HepG2 (cell line): ENCODE measurements at regions not wholly inside any gene's neighbourhood (a gene's known extent, or its start where the extent isn't known, plus 50 kb on each side); places are given as distances from the start of the nearest gene placed in this dataset.

Experiments
- ATAC-seq: fragments of 200-7000 bp; cut with Tn5 transposase; 3 replicates; pipeline ENCODE4 v1.9.1; 2020; ENCODE audit warnings: mild to moderate bottlenecking, moderate library complexity
- BruUV-seq: library from RNA; stranded (reverse); fragments of 400-500 nt; replicated peaks from 2 replicates; lab custom pipeline; 2021; lab: Mats Ljungman, UMichigan
- CTCF ChIA-PET: fragments of 300-600 bp; formaldehyde crosslinking; extraction: SDS; loops from one replicate; lab custom pipeline; 2021; ENCODE audit warnings: low total read pairs, inconsistent platforms, low intra/inter-chr PET ratio; lab: Yijun Ruan, JAX
- POLR2A ChIA-PET: fragments of 350-600 bp; sonication (Branson Sonifier 250); formaldehyde crosslinking; loops from one replicate; lab custom pipeline; 2020; ENCODE audit warnings: antibody characterized with exemption, inconsistent platforms; lab: Yijun Ruan, JAX
- DNase-seq: peaks from one replicate; pipeline ENCODE4 v3.0.0-alpha.2; 2015; ENCODE audit warnings: low spot score
- FAIRE-seq: peaks from 3 replicates; lab custom pipeline; 2011; peaks lifted over from hg19 to GRCh38; lab: Jason Lieb, UNC
- H2AFZ ChIP-seq: one replicate; pipeline ENCODE4 v1.6.1; 2011; ENCODE audit warnings: low read length, inconsistent platforms
- H3K27ac ChIP-seq: fragments of 300-600 bp; 3 replicates; pipeline ENCODE4 v1.8.0; 2011; ENCODE audit warnings: mixed run types, mild to moderate bottlenecking, mixed read lengths, low read length, inconsistent platforms; ENCODE audit not compliant: insufficient read depth; ENCODE audit errors: extremely low read length
- H3K27me3 ChIP-seq, 2 experiments: fragments of 200-600 bp in 1 of 2; 2 replicates in 1 of 2; 3 replicates in 1 of 2; pipeline versions ENCODE4 v1.6.0 to v1.8.0; 2011; ENCODE audit warnings: low read length in 2 of 2, mild to moderate bottlenecking in 2 of 2, moderate library complexity in 2 of 2, inconsistent platforms in 1 of 2; ENCODE audit not compliant: insufficient read depth in 2 of 2, control insufficient read depth in 1 of 2
- H3K36me3 ChIP-seq, 2 experiments: fragments of 200-600 bp in 1 of 2; replicated peaks in 1 of 2; 2 replicates in 1 of 2; 3 replicates in 1 of 2; pipeline versions ENCODE4 v1.5.1 to v1.8.0; 2011; ENCODE audit warnings: low read length in 2 of 2, inconsistent platforms in 1 of 2; ENCODE audit not compliant: insufficient read depth in 2 of 2, control insufficient read depth in 1 of 2
- H3K4me1 ChIP-seq: 2 replicates; pipeline ENCODE4 v1.5.1; 2012; ENCODE audit warnings: low read length, inconsistent platforms; ENCODE audit not compliant: insufficient read depth
- H3K4me2 ChIP-seq: 2 replicates; pipeline ENCODE4 v1.6.0; 2011; ENCODE audit warnings: low read depth, low read length, inconsistent platforms
- H3K4me3 ChIP-seq, 3 experiments: fragments of 200-600 bp in 1 of 3; sonication (generic), shearing (Covaris generic) in 1 of 3; replicated peaks in 1 of 3; 2 replicates each; pipeline ENCODE4 v1.5.1; 2011 to 2016; ENCODE audit warnings: low read length in 3 of 3, inconsistent platforms in 2 of 3, low read depth in 2 of 3, mild to moderate bottlenecking in 2 of 3, control low read depth in 1 of 3, mixed read lengths in 1 of 3; ENCODE audit not compliant: insufficient read depth in 1 of 3
- H3K79me2 ChIP-seq: one replicate; pipeline ENCODE4 v1.6.1; 2011; ENCODE audit warnings: low read length, inconsistent platforms; ENCODE audit not compliant: insufficient read depth
- H3K9ac ChIP-seq: 2 replicates; pipeline ENCODE4 v1.6.0; 2011; ENCODE audit warnings: mild to moderate bottlenecking, low read depth, low read length, inconsistent platforms; ENCODE audit not compliant: insufficient read depth
- H3K9me3 ChIP-seq: 2 replicates; pipeline ENCODE4 v1.5.1; 2012; ENCODE audit warnings: mild to moderate bottlenecking, low read length
- H4K20me1 ChIP-seq: 2 replicates; pipeline ENCODE4 v1.6.0; 2011; ENCODE audit warnings: inconsistent platforms, mild to moderate bottlenecking, low read length, moderate library complexity; ENCODE audit not compliant: insufficient read depth
- CREM ChIP-seq, 2 experiments: sonication (generic) in 1 of 2; formaldehyde crosslinking in 1 of 2; IDR thresholded peaks; 2 replicates each; pipeline versions ENCODE4 v1.4.0 to v1.6.1; 2016 to 2020; ENCODE audit warnings: antibody characterized with exemption in 1 of 2, mild to moderate bottlenecking in 1 of 2, missing genetic modification reagents in 1 of 2
- FOXK1 ChIP-seq: sonication (generic); formaldehyde crosslinking; IDR thresholded peaks from 2 replicates; pipeline ENCODE4 v1.4.0; 2020; ENCODE audit warnings: low read depth, missing genetic modification reagents, borderline replicate concordance
- HNRNPK ChIP-seq: fragments of 200-400 bp; formaldehyde crosslinking; IDR thresholded peaks from 2 replicates; pipeline ENCODE4 v1.6.1; 2018; ENCODE audit warnings: low read length, low read depth, moderate library complexity, mild to moderate bottlenecking; ENCODE audit not compliant: poor library complexity, severe bottlenecking
- HNRNPUL1 ChIP-seq: fragments of 200-400 bp; formaldehyde crosslinking; IDR thresholded peaks from 2 replicates; pipeline ENCODE4 v1.6.1; 2017; ENCODE audit warnings: low read depth, mild to moderate bottlenecking, low read length, moderate library complexity
- JARID2 ChIP-seq: sonication (generic); formaldehyde crosslinking; IDR thresholded peaks from 2 replicates; pipeline ENCODE4 v1.8.1; 2023; ENCODE audit warnings: missing genetic modification reagents, inconsistent platforms; ENCODE audit not compliant: insufficient replicate concordance
- NR3C1 ChIP-seq: sonication (generic); formaldehyde crosslinking; IDR thresholded peaks from 2 replicates; pipeline ENCODE4 v1.4.0; 2020; ENCODE audit warnings: missing genetic modification reagents
- PCBP2 ChIP-seq: fragments of 200-400 bp; formaldehyde crosslinking; optimal IDR thresholded peaks from 2 replicates; pipeline ENCODE3; 2018; ENCODE audit warnings: low read length, low read depth; ENCODE audit not compliant: poor library complexity, severe bottlenecking
- PLSCR1 ChIP-seq: sonication (generic); formaldehyde crosslinking; IDR thresholded peaks from 2 replicates; pipeline ENCODE4 v1.5.0; 2020; ENCODE audit warnings: missing genetic modification reagents, mild to moderate bottlenecking, borderline replicate concordance
- SMYD3 ChIP-seq: sonication (generic); formaldehyde crosslinking; IDR thresholded peaks from 2 replicates; pipeline ENCODE4 v1.8.1; 2023; ENCODE audit warnings: mild to moderate bottlenecking, missing genetic modification reagents
- ZFP82 ChIP-seq: sonication (generic); formaldehyde crosslinking; IDR thresholded peaks from 2 replicates; pipeline ENCODE4 v1.5.1; 2020; ENCODE audit warnings: mild to moderate bottlenecking, missing genetic modification reagents, borderline replicate concordance
- ZNF276 ChIP-seq: sonication (generic); formaldehyde crosslinking; IDR thresholded peaks from 2 replicates; pipeline ENCODE4 v1.4.0; 2020; ENCODE audit warnings: mild to moderate bottlenecking, low read depth, missing genetic modification reagents
- ZNF296 ChIP-seq: sonication (generic); formaldehyde crosslinking; conservative IDR thresholded peaks from 2 replicates; pipeline ENCODE4 v1.5.0; 2020; ENCODE audit warnings: mild to moderate bottlenecking, missing genetic modification reagents
- ZNF335 ChIP-seq: sonication (generic); formaldehyde crosslinking; IDR thresholded peaks from 2 replicates; pipeline ENCODE4 v1.4.0; 2020; ENCODE audit warnings: missing genetic modification reagents
- ZNF674 ChIP-seq: sonication (generic); formaldehyde crosslinking; IDR thresholded peaks from 2 replicates; pipeline ENCODE4 v1.5.0; 2020; ENCODE audit warnings: low read depth, mild to moderate bottlenecking, missing genetic modification reagents
- WGBS: methylation state at CpG from one replicate; pipeline ENCODE4 v1.1.6; 2017; ENCODE audit warnings: low lambda C conversion rate; 5-methylcytosine and 5-hydroxymethylcytosine counted together
- in situ Hi-C: cut with HindIII; loops from 2 replicates; pipeline ENCODE4 v1.10.0; 2017; ENCODE audit warnings: low pct_unique_long_range_greater_than_20kb; ENCODE audit not compliant: extremely low pct_ligation_motif_present
- intact Hi-C: fragments of 100-400 bp; cut with micrococcal nuclease; formaldehyde crosslinking; loops from one replicate; pipeline ENCODE4 v1.10.0; 2022; ENCODE audit not compliant: unreplicated experiment
- TF ChIP-seq, protein P1 (sequence below): sonication (generic); formaldehyde crosslinking; conservative IDR thresholded peaks from 2 replicates; pipeline ENCODE4 v1.8.0; 2022; ENCODE audit warnings: low read depth, missing genetic modification reagents

- TF ChIP-seq PCBP2 (peak; percentile 54), HNRNPK (peak; percentile 76)
- TF ChIP-seq, protein P1, sequence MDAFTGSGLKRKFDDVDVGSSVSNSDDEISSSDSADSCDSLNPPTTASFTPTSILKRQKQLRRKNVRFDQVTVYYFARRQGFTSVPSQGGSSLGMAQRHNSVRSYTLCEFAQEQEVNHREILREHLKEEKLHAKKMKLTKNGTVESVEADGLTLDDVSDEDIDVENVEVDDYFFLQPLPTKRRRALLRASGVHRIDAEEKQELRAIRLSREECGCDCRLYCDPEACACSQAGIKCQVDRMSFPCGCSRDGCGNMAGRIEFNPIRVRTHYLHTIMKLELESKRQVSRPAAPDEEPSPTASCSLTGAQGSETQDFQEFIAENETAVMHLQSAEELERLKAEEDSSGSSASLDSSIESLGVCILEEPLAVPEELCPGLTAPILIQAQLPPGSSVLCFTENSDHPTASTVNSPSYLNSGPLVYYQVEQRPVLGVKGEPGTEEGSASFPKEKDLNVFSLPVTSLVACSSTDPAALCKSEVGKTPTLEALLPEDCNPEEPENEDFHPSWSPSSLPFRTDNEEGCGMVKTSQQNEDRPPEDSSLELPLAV (CRISPR knock-in tag): no peak
Observed at GRCh38 chr20:55800552-55801245, 204.6 kb downstream of the CBLN4 start (continued).

GRCh38 chr20:55793986-55794385, 211.3 kb downstream of the CBLN4 start:
- CTCF ChIA-PET: no interaction called here
- TF ChIP-seq ZNF674 (no peak), PLSCR1 (CRISPR knock-in tag) (no peak), CREM (IDR thresholded peaks at IDR 0.05) (no peak), CREM (CRISPR knock-in tag; IDR thresholded peaks at IDR 0.05) (no peak), FOXK1 (no peak), HNRNPUL1 (no peak), ZNF296 (no peak), JARID2 (no peak), ZFP82 (CRISPR knock-in tag) (no peak), ZNF276 (CRISPR knock-in tag) (no peak), NR3C1 (CRISPR knock-in tag) (no peak), ZNF335 (no peak), SMYD3 (no peak)

More at GRCh38 chr20:55793986-55794385, 211.3 kb downstream of the CBLN4 start:
- intact Hi-C loops (no loop called here), in situ Hi-C loops (no loop called here)
- H3K4me3 ChIP-seq: no peak overlapping the region
- FAIRE-seq: no peak
- POLR2A ChIA-PET: no interaction called here
- no peak for DNase-seq
- ATAC-seq: no peak
- no peak overlapping the region for H2AFZ ChIP-seq
- no peaks in the 10 kb centered on the region for H3K36me3 ChIP-seq
- H3K9ac ChIP-seq: no peak overlapping the region
- no TSS peak for BruUV-seq
- no peak overlapping the region for H3K4me2 ChIP-seq
- H4K20me1 ChIP-seq: no peaks in the 10 kb centered on the region
- H3K9me3 ChIP-seq: peaks cover 96% of the 10 kb centered on the region
- H3K27ac ChIP-seq: no peak overlapping the region
- WGBS: 43% methylated on average over 3 of the region's 3 CpGs
- no peaks in the 10 kb centered on the region for H3K4me1 ChIP-seq
- H3K27me3 ChIP-seq: no peaks in the 10 kb centered on the region
- H3K79me2 ChIP-seq: no peaks in the 10 kb centered on the region
